ENCODE measurements at regions not wholly inside any gene's neighbourhood (a gene's known extent, or its start where the extent isn't known, plus 50 kb on each side); places are given as distances from the start of the nearest gene placed in this dataset.

- H3K4me3 ChIP-seq = no peak overlapping the region
- no peak overlapping the region for H3K27ac ChIP-seq (ENCODE audit: extremely low read depth, low read depth, low read length)
- H4K20me1 ChIP-seq (replicated peaks; ENCODE audit: control insufficient read depth, insufficient read depth, low read length) = no peaks in the 10 kb centered on the region
- in situ Hi-C loops (cut with MboI) (no loop called here), intact Hi-C loops (cut with micrococcal nuclease) (no loop called here)
- BruUV-seq (replicated peaks) = no TSS peak
- H3K9ac ChIP-seq (ENCODE audit: insufficient read depth in 1 of 2, low read depth in 2 of 2, low read length in 2 of 2) = no peak overlapping the region
- H2AFZ ChIP-seq (ENCODE audit: low read depth, low read length) = no peak overlapping the region
- CTCF ChIA-PET (ENCODE audit: low intra/inter-chr PET ratio) = no interaction called here
- TF ChIP-seq TAF7 (tag; IDR thresholded peaks at IDR 0.05) (no peak), TBP (optimal IDR thresholded peaks at IDR 0.05; ENCODE audit: low read depth, low read length) (no peak)
- TF ChIP-seq, protein P1, sequence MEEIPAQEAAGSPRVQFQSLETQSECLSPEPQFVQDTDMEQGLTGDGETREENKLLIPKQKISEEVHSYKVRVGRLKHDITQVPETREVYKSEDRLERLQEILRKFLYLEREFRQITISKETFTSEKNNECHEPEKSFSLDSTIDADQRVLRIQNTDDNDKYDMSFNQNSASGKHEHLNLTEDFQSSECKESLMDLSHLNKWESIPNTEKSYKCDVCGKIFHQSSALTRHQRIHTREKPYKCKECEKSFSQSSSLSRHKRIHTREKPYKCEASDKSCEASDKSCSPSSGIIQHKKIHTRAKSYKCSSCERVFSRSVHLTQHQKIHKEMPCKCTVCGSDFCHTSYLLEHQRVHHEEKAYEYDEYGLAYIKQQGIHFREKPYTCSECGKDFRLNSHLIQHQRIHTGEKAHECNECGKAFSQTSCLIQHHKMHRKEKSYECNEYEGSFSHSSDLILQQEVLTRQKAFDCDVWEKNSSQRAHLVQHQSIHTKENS (CRISPR knock-in tag; IDR thresholded peaks at IDR 0.05) = no peak
- TF ChIP-seq, protein P2, sequence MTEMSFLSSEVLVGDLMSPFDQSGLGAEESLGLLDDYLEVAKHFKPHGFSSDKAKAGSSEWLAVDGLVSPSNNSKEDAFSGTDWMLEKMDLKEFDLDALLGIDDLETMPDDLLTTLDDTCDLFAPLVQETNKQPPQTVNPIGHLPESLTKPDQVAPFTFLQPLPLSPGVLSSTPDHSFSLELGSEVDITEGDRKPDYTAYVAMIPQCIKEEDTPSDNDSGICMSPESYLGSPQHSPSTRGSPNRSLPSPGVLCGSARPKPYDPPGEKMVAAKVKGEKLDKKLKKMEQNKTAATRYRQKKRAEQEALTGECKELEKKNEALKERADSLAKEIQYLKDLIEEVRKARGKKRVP (CRISPR knock-in tag; IDR thresholded peaks at IDR 0.05) = no peak
- H3K79me2 ChIP-seq (ENCODE audit: control insufficient read depth, insufficient read depth, low read length) = no peaks in the 10 kb centered on the region
- no peak overlapping the region for H3K4me2 ChIP-seq (ENCODE audit: insufficient read depth, low read length)
- no peaks in the 10 kb centered on the region for H3K27me3 ChIP-seq (ENCODE audit: control insufficient read depth in 2 of 2, insufficient read depth in 2 of 2, low read length in 2 of 2)
- no peaks in the 10 kb centered on the region for H3K36me3 ChIP-seq (ENCODE audit: control insufficient read depth, insufficient read depth, low read length)
- FAIRE-seq = no peak
- H3K4me1 ChIP-seq (replicated peaks in 1 of 2; ENCODE audit: control insufficient read depth in 2 of 2, insufficient read depth in 2 of 2, low read length in 2 of 2) = no peaks in the 10 kb centered on the region
- 0% methylated on average over 4 of the region's 4 CpGs for WGBS (ENCODE audit: insufficient coverage, low coverage, missing lambda C conversion rate)
- DNase-seq (ENCODE audit: extremely low read depth in 1 of 4, low spot score in 3 of 4) = no peak
- POLR2A ChIA-PET = no interaction called here
- no peaks in the 10 kb centered on the region for H3K9me3 ChIP-seq (replicated peaks; ENCODE audit: control insufficient read depth, insufficient read depth, low read depth, low read length)
- H3K9me1 ChIP-seq (ENCODE audit: control insufficient read depth, insufficient read depth, low read length) = no peaks in the 10 kb centered on the region
- no peak for ATAC-seq
Measured at GRCh38 chrX:25130619-25131018, 114.9 kb upstream of the ARX start.

DNA sequence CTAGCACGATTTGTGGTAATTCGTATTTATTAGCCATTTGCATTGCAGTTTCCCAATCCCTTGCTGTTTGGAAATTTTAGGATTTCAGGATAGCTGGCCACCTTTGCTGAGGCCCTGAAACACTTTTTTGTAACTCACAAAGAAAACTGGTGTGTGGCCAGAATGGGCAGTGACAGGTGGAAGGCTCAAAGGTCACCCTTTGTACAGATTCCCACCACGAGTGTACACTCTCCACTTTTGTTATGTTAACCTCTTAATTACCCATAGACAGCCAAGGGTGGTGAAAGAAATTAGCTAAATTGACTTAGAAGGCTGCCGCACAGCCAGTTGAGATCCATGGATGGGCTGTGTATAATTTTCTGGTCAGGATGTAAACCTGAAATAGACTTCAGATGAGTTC lies 109.7 kb upstream of the ARX start:
- no peak for FAIRE-seq
- no TSS peak for BruUV-seq (replicated peaks)
- POLR2A ChIA-PET = no interaction called here
- Histone ChIP-seq H2AFZ (ENCODE audit: low read depth, low read length) (no peak overlapping the region), H3K4me1 (replicated peaks in 1 of 2; ENCODE audit: control insufficient read depth in 2 of 2, insufficient read depth in 2 of 2, low read length in 2 of 2) (no peaks in the 10 kb centered on the region), H3K9ac (ENCODE audit: insufficient read depth in 1 of 2, low read depth in 2 of 2, low read length in 2 of 2) (no peak overlapping the region), H3K9me3 (replicated peaks; ENCODE audit: control insufficient read depth, insufficient read depth, low read depth, low read length) (no peaks in the 10 kb centered on the region), H3K36me3 (ENCODE audit: control insufficient read depth, insufficient read depth, low read length) (no peaks in the 10 kb centered on the region), H3K4me2 (ENCODE audit: insufficient read depth, low read length) (no peak overlapping the region), H4K20me1 (replicated peaks; ENCODE audit: control insufficient read depth, insufficient read depth, low read length) (no peaks in the 10 kb centered on the region), H3K4me3 (no peak overlapping the region), H3K27ac (ENCODE audit: extremely low read depth, low read depth, low read length) (no peak overlapping the region), H3K9me1 (ENCODE audit: control insufficient read depth, insufficient read depth, low read length) (no peaks in the 10 kb centered on the region), H3K79me2 (ENCODE audit: control insufficient read depth, insufficient read depth, low read length) (no peaks in the 10 kb centered on the region), H3K27me3 (ENCODE audit: control insufficient read depth in 2 of 2, insufficient read depth in 2 of 2, low read length in 2 of 2) (no peaks in the 10 kb centered on the region)
- intact Hi-C loops (cut with micrococcal nuclease) (no loop called here), in situ Hi-C loops (cut with MboI) (no loop called here)
- DNase-seq (ENCODE audit: extremely low read depth in 1 of 4, low spot score in 3 of 4) = no peak
- TF ChIP-seq YY1 (IDR thresholded peaks at IDR 0.05; ENCODE audit: borderline replicate concordance in 1 of 3, control insufficient read depth in 1 of 3, extremely low read depth in 1 of 3, insufficient read depth in 3 of 3, insufficient read length in 1 of 3, insufficient replicate concordance in 2 of 3, low read depth in 1 of 3, low read length in 2 of 3) = no peak
- WGBS (ENCODE audit: insufficient coverage, low coverage, missing lambda C conversion rate) = 2% methylated on average over 4 of the region's 4 CpGs
- ATAC-seq = no peak
- CTCF ChIA-PET (ENCODE audit: low intra/inter-chr PET ratio) = no interaction called here
